Kidney epithelial cell (primary cell): ENCODE measurements at regions not wholly inside any gene's neighbourhood (a gene's known extent, or its start where the extent isn't known, plus 50 kb on each side); places are given as distances from the start of the nearest gene placed in this dataset.

Experiments used
- DNase-seq: peaks from one replicate; pipeline ENCODE4 v3.0.0-alpha.2; 2010; ENCODE audit warnings: low read depth
- H3K27me3 ChIP-seq: 2 replicates; pipeline ENCODE4 v1.6.0; 2011; ENCODE audit warnings: low read length; ENCODE audit not compliant: control insufficient read depth, insufficient read depth
- H3K36me3 ChIP-seq: 2 replicates; pipeline ENCODE4 v1.5.1; 2011; ENCODE audit warnings: low read length; ENCODE audit not compliant: control insufficient read depth, insufficient read depth
- H3K4me3 ChIP-seq: 2 replicates; pipeline ENCODE4 v1.5.1; 2011; ENCODE audit warnings: low read depth, mild to moderate bottlenecking, control low read depth, low read length
- TF ChIP-seq, protein P1 (sequence below): IDR thresholded peaks from 2 replicates; pipeline ENCODE4 v1.5.1; 2011; ENCODE audit warnings: mild to moderate bottlenecking, moderate library complexity, low read length, control low read depth, inconsistent platforms; ENCODE audit not compliant: insufficient read depth, poor library complexity, severe bottlenecking

DNA sequence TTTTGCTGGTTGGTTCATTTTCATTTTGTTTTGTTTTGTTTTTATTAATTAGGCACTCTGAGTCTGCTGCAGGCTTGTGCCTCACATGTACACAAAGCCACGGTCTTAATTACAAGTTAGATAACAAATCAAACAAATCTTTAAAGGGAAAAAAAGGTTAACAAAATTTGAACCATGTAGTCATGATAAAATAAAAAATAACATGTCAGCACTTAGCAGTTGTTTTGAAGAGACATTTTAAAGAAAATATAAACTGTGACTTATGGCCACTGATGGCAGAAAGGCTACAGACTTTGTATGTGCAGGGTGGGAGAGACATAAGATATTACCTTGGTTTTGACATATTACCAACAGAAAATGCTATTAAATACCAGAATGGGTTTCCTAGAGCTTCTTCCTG, 1035.4 kb downstream of the TUSC7 start:
- Histone ChIP-seq H3K36me3 (no peaks in the 10 kb centered on the region), H3K27me3 (no peaks in the 10 kb centered on the region), H3K4me3 (no peak overlapping the region)
- TF ChIP-seq, protein P1, sequence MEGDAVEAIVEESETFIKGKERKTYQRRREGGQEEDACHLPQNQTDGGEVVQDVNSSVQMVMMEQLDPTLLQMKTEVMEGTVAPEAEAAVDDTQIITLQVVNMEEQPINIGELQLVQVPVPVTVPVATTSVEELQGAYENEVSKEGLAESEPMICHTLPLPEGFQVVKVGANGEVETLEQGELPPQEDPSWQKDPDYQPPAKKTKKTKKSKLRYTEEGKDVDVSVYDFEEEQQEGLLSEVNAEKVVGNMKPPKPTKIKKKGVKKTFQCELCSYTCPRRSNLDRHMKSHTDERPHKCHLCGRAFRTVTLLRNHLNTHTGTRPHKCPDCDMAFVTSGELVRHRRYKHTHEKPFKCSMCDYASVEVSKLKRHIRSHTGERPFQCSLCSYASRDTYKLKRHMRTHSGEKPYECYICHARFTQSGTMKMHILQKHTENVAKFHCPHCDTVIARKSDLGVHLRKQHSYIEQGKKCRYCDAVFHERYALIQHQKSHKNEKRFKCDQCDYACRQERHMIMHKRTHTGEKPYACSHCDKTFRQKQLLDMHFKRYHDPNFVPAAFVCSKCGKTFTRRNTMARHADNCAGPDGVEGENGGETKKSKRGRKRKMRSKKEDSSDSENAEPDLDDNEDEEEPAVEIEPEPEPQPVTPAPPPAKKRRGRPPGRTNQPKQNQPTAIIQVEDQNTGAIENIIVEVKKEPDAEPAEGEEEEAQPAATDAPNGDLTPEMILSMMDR, result no peak
- DNase-seq, result no peak

DNA sequence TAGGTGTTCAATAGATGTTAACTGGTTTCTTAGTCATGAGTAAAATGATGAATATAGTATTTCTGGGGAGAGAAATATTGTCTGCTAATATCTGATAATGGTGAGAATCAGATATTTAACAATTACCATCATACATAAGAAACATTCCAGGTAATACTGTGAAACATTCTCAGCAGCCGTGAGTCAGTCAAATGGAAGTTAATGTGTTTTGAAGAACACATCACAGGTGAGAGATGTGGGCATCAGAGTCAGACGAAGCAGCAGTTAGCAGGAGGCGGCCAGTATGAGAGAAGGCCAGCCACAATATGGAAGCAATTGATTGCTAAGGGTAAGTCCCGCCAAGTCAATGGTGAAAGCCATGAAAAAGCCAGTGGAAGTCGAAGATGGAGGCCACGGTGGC, 1035.9 kb downstream of the TUSC7 start:
- DNase-seq, result no peak
- no peak overlapping the region for H3K4me3 ChIP-seq
- no peaks in the 10 kb centered on the region for H3K36me3 ChIP-seq
- no peaks in the 10 kb centered on the region for H3K27me3 ChIP-seq
- TF ChIP-seq, protein P1, result no peak

GRCh38 chr3:117746066-117746465, 1036.5 kb downstream of the TUSC7 start:
- Histone ChIP-seq H3K27me3 (no peaks in the 10 kb centered on the region), H3K36me3 (no peaks in the 10 kb centered on the region), H3K4me3 (no peak overlapping the region)
- no peak for DNase-seq
- TF ChIP-seq, protein P1, result no peak

GRCh38 chr3:117748131-117748530, 1038.6 kb downstream of the TUSC7 start:
- TF ChIP-seq, protein P1, result no peak
- no peaks in the 10 kb centered on the region for H3K27me3 ChIP-seq
- no peaks in the 10 kb centered on the region for H3K36me3 ChIP-seq
- no peak overlapping the region for H3K4me3 ChIP-seq
- DNase-seq, result no peak

DNA sequence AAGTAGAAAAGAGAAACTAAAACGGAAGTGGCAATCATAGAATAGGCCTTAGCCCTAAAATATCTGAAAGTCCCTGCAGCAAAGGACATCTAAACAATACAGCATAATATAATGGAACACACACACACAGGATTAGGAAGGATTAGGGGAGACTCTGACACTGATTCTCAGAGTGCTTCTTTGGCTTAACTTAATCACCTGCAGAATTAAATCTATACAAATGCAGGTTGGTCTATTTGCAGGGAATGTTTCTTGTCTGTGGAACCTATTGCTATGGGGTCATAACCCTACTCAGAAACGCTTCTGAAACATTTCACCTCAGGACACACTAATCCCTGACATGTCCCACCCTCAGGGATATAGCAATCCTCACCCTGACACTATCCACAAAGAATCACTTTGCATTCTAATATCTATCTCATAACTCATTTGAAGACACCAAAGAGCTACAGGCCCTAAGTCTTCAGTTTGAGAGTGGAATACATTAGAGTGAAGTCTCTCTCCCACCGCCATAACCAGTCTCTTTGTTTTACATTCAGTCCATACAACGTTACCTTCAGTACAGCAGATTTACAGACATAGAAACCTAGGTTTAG, 1041.2 kb downstream of the TUSC7 start:
- Histone ChIP-seq H3K36me3 (no peaks in the 10 kb centered on the region), H3K4me3 (no peak overlapping the region), H3K27me3 (no peaks in the 10 kb centered on the region)
- no peak for DNase-seq
- TF ChIP-seq, protein P1, result no peak

GRCh38 chr3:117751651-117752050, 1042.1 kb downstream of the TUSC7 start:
- H3K4me3 ChIP-seq, result no peak overlapping the region
- no peaks in the 10 kb centered on the region for H3K27me3 ChIP-seq
- no peak for DNase-seq
- no peaks in the 10 kb centered on the region for H3K36me3 ChIP-seq
- TF ChIP-seq, protein P1, result no peak
